K562 (cell line): ENCODE measurements at regions not wholly inside any gene's neighbourhood (a gene's known extent, or its start where the extent isn't known, plus 50 kb on each side); places are given as distances from the start of the nearest gene placed in this dataset.

ENCODE experiments used
- CHD7 ChIP-seq: fragments of 200-600 bp; sonication (generic); IDR thresholded peaks from one replicate; pipeline ENCODE4 v1.6.1; 2012; ENCODE audit warnings: mild to moderate bottlenecking, low read depth, low read length, inconsistent platforms
- HMG20B ChIP-seq: fragments of 250-450 bp; sonication (Bioruptor Pico); IDR thresholded peaks from 2 replicates; pipeline ENCODE4 v1.5.0; 2021; ENCODE audit warnings: mild to moderate bottlenecking
- HOMEZ ChIP-seq: fragments of 250-450 bp; sonication (Bioruptor Pico); IDR thresholded peaks from 2 replicates; pipeline ENCODE4 v1.4.0; 2020; ENCODE audit warnings: mild to moderate bottlenecking, moderate library complexity
- NBN ChIP-seq: fragments of 450-650 bp; IDR thresholded peaks from 2 replicates; pipeline ENCODE4 v1.6.1; 2016; ENCODE audit warnings: low read depth, mild to moderate bottlenecking
- NCOA4 ChIP-seq: fragments of 450-650 bp; IDR thresholded peaks from 2 replicates; pipeline ENCODE4 v1.6.1; 2018; ENCODE audit warnings: mild to moderate bottlenecking; ENCODE audit not compliant: partially characterized antibody
- POLR2A ChIP-seq: fragments of 450-650 bp; conservative IDR thresholded peaks from 2 replicates; pipeline ENCODE4 v1.6.1; 2016
- VEZF1 ChIP-seq: fragments of 200-800 bp; sonication (Bioruptor generic); IDR thresholded peaks from 2 replicates; pipeline ENCODE4 v1.6.1; 2017; ENCODE audit warnings: missing genetic modification characterization, missing compliant biosample characterization
- ZNF175 ChIP-seq: fragments of 200-800 bp; sonication (Bioruptor generic); IDR thresholded peaks from 2 replicates; pipeline ENCODE4 v1.6.1; 2016; ENCODE audit warnings: low read depth, mild to moderate bottlenecking, missing genetic modification characterization, missing compliant biosample characterization
- ZNF431 ChIP-seq: sonication (generic); formaldehyde crosslinking; IDR thresholded peaks from 2 replicates; pipeline ENCODE4 v1.8.0; 2022; ENCODE audit warnings: mild to moderate bottlenecking, missing genetic modification reagents

- TF ChIP-seq CHD7 (no peak), POLR2A (no peak), NCOA4 (no peak), VEZF1 (CRISPR knock-in tag) (no peak), HMG20B (CRISPR knock-in tag) (no peak), NBN (no peak), ZNF431 (CRISPR knock-in tag) (no peak), HOMEZ (CRISPR knock-in tag) (no peak), ZNF175 (CRISPR knock-in tag) (no peak)
These were observed 118.0 kb downstream of the ESM1 start (continued) for GRCh38 chr5:54867310-54867944.
